ENCODE measurements at regions not wholly inside any gene's neighbourhood (a gene's known extent, or its start where the extent isn't known, plus 50 kb on each side); places are given as distances from the start of the nearest gene placed in this dataset.

DNA sequence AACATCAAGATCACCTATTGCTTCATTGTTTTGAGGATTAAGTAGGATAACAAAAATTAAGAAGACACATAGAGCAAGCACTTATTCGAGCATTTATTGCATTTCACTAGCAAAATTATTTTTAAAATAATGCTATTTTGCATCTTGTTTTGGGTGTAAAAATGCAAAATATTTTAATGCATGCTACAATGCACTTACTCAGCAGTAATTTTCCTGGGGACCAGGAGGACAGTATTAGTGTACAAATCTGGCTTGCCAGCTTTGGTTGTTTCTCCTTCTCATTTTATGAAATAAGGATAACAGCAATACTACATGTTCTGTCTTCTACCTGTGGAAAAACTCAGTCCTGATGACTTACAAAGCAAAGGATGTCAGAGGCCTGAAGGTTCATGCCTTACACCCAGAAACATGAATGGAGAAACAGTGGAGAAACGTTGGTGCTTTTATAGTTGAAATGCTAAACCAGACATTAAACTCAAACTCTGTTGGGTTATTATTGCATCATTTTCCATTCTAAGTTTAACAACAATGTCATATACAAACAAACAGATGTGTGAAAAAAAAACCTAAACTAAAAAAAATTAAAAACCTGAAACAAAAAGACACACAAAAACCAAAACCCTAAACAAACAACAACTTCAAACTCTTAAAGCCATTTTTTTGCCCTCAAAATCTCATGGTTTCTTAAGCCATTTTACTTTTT, 50.2 kb upstream of the ATXN1 start:
- TF ChIP-seq, protein P1, sequence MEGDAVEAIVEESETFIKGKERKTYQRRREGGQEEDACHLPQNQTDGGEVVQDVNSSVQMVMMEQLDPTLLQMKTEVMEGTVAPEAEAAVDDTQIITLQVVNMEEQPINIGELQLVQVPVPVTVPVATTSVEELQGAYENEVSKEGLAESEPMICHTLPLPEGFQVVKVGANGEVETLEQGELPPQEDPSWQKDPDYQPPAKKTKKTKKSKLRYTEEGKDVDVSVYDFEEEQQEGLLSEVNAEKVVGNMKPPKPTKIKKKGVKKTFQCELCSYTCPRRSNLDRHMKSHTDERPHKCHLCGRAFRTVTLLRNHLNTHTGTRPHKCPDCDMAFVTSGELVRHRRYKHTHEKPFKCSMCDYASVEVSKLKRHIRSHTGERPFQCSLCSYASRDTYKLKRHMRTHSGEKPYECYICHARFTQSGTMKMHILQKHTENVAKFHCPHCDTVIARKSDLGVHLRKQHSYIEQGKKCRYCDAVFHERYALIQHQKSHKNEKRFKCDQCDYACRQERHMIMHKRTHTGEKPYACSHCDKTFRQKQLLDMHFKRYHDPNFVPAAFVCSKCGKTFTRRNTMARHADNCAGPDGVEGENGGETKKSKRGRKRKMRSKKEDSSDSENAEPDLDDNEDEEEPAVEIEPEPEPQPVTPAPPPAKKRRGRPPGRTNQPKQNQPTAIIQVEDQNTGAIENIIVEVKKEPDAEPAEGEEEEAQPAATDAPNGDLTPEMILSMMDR (IDR thresholded peaks at IDR 0.05), result no peak
- TF ChIP-seq POLR2A (IDR thresholded peaks at IDR 0.05; ENCODE audit: low read depth) (no peak), POLR2AphosphoS5 (IDR thresholded peaks at IDR 0.05) (no peak), EP300 (IDR thresholded peaks at IDR 0.05) (no peak)

Measured in esophagus muscularis mucosa (tissue), 4 donors.